ENCODE measurements at regions not wholly inside any gene's neighbourhood (a gene's known extent, or its start where the extent isn't known, plus 50 kb on each side); places are given as distances from the start of the nearest gene placed in this dataset.

DNA sequence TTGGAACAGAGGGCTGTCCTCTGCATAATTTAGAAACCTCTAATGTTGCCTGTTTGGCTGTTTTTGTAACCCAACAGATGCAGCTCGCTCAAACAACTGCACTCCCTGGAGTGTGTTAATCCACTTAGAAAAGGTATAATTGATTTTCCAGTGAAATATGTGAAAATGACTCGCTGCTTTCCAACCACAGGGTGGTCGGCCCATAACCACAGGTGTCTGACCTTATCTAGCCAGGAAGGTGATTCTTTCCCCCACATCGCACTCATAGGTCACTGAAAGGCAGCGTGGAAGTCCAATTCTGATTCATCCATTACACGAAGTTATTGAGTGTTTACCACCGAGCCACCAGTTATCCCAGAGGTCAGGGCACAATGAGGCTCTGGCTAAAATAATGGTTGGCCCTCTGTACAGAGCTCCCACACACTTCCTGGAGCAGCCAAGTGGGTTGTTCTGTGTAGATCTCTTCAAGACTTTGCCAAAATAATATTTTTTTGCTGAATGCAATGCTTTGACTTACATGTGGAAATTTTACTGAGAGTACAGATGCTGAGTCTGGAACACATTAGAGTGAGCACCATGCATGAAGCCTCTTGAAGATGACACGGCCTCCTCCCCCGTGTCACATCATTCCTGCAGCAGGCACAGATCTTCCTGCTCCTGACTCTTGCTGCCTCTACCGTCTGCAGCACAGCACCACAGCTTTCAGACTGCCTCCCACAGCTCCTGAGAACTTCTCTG lies 396.2 kb downstream of the ZNF516 start:
- TF ChIP-seq, protein P1, sequence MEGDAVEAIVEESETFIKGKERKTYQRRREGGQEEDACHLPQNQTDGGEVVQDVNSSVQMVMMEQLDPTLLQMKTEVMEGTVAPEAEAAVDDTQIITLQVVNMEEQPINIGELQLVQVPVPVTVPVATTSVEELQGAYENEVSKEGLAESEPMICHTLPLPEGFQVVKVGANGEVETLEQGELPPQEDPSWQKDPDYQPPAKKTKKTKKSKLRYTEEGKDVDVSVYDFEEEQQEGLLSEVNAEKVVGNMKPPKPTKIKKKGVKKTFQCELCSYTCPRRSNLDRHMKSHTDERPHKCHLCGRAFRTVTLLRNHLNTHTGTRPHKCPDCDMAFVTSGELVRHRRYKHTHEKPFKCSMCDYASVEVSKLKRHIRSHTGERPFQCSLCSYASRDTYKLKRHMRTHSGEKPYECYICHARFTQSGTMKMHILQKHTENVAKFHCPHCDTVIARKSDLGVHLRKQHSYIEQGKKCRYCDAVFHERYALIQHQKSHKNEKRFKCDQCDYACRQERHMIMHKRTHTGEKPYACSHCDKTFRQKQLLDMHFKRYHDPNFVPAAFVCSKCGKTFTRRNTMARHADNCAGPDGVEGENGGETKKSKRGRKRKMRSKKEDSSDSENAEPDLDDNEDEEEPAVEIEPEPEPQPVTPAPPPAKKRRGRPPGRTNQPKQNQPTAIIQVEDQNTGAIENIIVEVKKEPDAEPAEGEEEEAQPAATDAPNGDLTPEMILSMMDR (IDR thresholded peaks at IDR 0.05) = no peak

GRCh38 chr18:76081536-76081935 lies 413.5 kb downstream of the ZNF516 start:
- ATAC-seq (no peak), DNase-seq (no peak)
- no peak overlapping the region for H3K4me3 ChIP-seq
- no peaks in the 10 kb centered on the region for H3K9me3 ChIP-seq
- TF ChIP-seq, protein P1 (IDR thresholded peaks at IDR 0.05) = no peak
- H3K4me1 ChIP-seq = no peaks in the 10 kb centered on the region
- intact Hi-C loops (cut with DNase I) = no loop called here
- H3K36me3 ChIP-seq = no peaks in the 10 kb centered on the region
- H3K27me3 ChIP-seq (ENCODE audit: low read depth) = no peaks in the 10 kb centered on the region
- no peak overlapping the region for H3K27ac ChIP-seq

More for the DNA sequence above, 396.2 kb downstream of the ZNF516 start:
- H3K36me3 ChIP-seq = no peaks in the 10 kb centered on the region
- no peak for ATAC-seq
- no peaks in the 10 kb centered on the region for H3K27me3 ChIP-seq (ENCODE audit: low read depth)
- H3K9me3 ChIP-seq = peaks cover 3% of the 10 kb centered on the region
- DNase-seq = no peak
- intact Hi-C loops (cut with DNase I) = no loop called here
- H3K4me1 ChIP-seq = no peaks in the 10 kb centered on the region
- H3K27ac ChIP-seq = no peak overlapping the region
- H3K4me3 ChIP-seq = no peak overlapping the region

- DNase-seq = no peak
- no peaks in the 10 kb centered on the region for H3K4me1 ChIP-seq
- H3K36me3 ChIP-seq = no peaks in the 10 kb centered on the region
- no peak overlapping the region for H3K27ac ChIP-seq
- H3K9me3 ChIP-seq = no peaks in the 10 kb centered on the region
- TF ChIP-seq, protein P1 (IDR thresholded peaks at IDR 0.05) = no peak
- intact Hi-C loops (cut with DNase I) = no loop called here
- H3K4me3 ChIP-seq = no peak overlapping the region
- ATAC-seq = no peak
- no peaks in the 10 kb centered on the region for H3K27me3 ChIP-seq (ENCODE audit: low read depth)
These were observed 414.6 kb downstream of the ZNF516 start for GRCh38 chr18:76080430-76080829.

GRCh38 chr18:76075777-76076176 lies 419.3 kb downstream of the ZNF516 start:
- no peaks in the 10 kb centered on the region for H3K36me3 ChIP-seq
- TF ChIP-seq, protein P1 (IDR thresholded peaks at IDR 0.05) = no peak
- intact Hi-C loops (cut with DNase I) = no loop called here

DNA sequence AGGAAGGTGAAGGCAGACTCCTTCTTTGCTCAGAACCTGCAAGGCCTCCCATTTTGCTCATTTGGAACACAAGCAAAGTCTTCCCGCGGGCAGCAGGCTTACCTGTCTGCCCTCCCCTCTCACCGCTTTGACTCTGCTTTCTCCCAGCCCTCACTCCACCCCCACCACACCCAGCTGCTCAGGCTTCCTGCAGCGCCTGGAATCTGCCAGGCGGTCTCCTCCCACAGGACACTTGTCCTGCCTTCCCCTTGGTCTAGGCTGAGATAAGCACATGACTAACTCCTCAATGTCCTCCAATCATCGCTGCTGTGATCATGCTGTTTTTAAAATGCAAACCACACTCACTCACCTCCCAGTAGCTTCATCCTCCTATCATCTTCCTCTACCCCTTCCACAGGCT lies 430.0 kb downstream of the ZNF516 start:
- H3K27ac ChIP-seq = no peak overlapping the region
- H3K27me3 ChIP-seq (ENCODE audit: low read depth) = no peaks in the 10 kb centered on the region
- intact Hi-C loops (cut with DNase I) = no loop called here
- H3K36me3 ChIP-seq = no peaks in the 10 kb centered on the region
- ATAC-seq (no peak), DNase-seq (no peak)
- TF ChIP-seq, protein P1 (IDR thresholded peaks at IDR 0.05) = no peak
- H3K4me3 ChIP-seq = no peak overlapping the region
- H3K9me3 ChIP-seq = no peaks in the 10 kb centered on the region
- no peaks in the 10 kb centered on the region for H3K4me1 ChIP-seq

More at GRCh38 chr18:76075777-76076176, 419.3 kb downstream of the ZNF516 start:
- H3K4me1 ChIP-seq = no peaks in the 10 kb centered on the region
- H3K27ac ChIP-seq = no peak overlapping the region
- H3K4me3 ChIP-seq = no peak overlapping the region
- H3K9me3 ChIP-seq = no peaks in the 10 kb centered on the region
- H3K27me3 ChIP-seq (ENCODE audit: low read depth) = no peaks in the 10 kb centered on the region
- DNase-seq (no peak), ATAC-seq (no peak)

All from lower lobe of right lung (tissue), 2 donors.